Caco-2 (cell line): ENCODE measurements at regions not wholly inside any gene's neighbourhood (a gene's known extent, or its start where the extent isn't known, plus 50 kb on each side); places are given as distances from the start of the nearest gene placed in this dataset.
A peak's percentile ranks its signal among the peaks of the same experiment; 100 is the strongest.

Source experiments
- BruUV-seq: library from RNA; stranded (reverse); fragments of 400-500 nt; replicated peaks from 2 replicates; lab custom pipeline; 2021; lab: Mats Ljungman, UMichigan
- CTCF ChIA-PET: fragments of 300-600 bp; sonication (Branson Sonifier 250); formaldehyde crosslinking; loops from one replicate; lab custom pipeline; 2022; ENCODE audit warnings: antibody characterized with exemption; lab: Charles Lee
- POLR2A ChIA-PET: fragments of 300-600 bp; sonication (Branson Sonifier 250); formaldehyde crosslinking; loops from one replicate; lab custom pipeline; 2022; ENCODE audit warnings: antibody characterized with exemption; lab: Charles Lee
- DNase-seq, 2 experiments: peaks; one replicate each; pipeline versions ENCODE4 v3.0.0 to v3.0.0-alpha.2; 2020 to 2022
- H3K27me3 ChIP-seq: replicated peaks from 2 replicates; pipeline ENCODE4 v1.6.0; 2011; ENCODE audit warnings: low read length; ENCODE audit not compliant: control insufficient read depth, insufficient read depth
- H3K36me3 ChIP-seq: 2 replicates; pipeline ENCODE4 v1.5.1; 2011; ENCODE audit warnings: low read length; ENCODE audit not compliant: control insufficient read depth, insufficient read depth
- H3K4me1 ChIP-seq: fragments of 250-450 bp; sonication (Bioruptor Pico); 2 replicates; pipeline ENCODE4 v1.5.1; 2020; ENCODE audit warnings: mild to moderate bottlenecking
- H3K4me3 ChIP-seq: 2 replicates; pipeline ENCODE4 v1.5.1; 2011; ENCODE audit warnings: low read depth, mild to moderate bottlenecking, control low read depth, low read length
- H3K9me3 ChIP-seq: fragments of 250-450 bp; sonication (Bioruptor Pico); 2 replicates; pipeline ENCODE4 v1.5.1; 2020; ENCODE audit warnings: mild to moderate bottlenecking, moderate library complexity
- H3K27ac Mint-ChIP-seq: one replicate; pipeline ENCODE4 v1.8.0; 2022; ENCODE audit warnings: mixed read lengths; ENCODE audit not compliant: unreplicated experiment
- H3K27me3 Mint-ChIP-seq: one replicate; pipeline ENCODE4 v1.8.0; 2022; ENCODE audit warnings: mixed read lengths; ENCODE audit not compliant: insufficient read depth, unreplicated experiment
- H3K36me3 Mint-ChIP-seq: one replicate; pipeline ENCODE4 v1.8.0; 2022; ENCODE audit warnings: mild to moderate bottlenecking, mixed read lengths; ENCODE audit not compliant: insufficient read depth, unreplicated experiment
- H3K4me1 Mint-ChIP-seq: one replicate; pipeline ENCODE4 v1.8.0; 2022; ENCODE audit warnings: low read depth, mixed read lengths; ENCODE audit not compliant: unreplicated experiment
- H3K4me3 Mint-ChIP-seq: one replicate; pipeline ENCODE4 v1.8.0; 2022; ENCODE audit warnings: mild to moderate bottlenecking, moderate library complexity, mixed read lengths; ENCODE audit not compliant: unreplicated experiment
- H3K9me3 Mint-ChIP-seq: one replicate; pipeline ENCODE4 v1.8.0; 2022; ENCODE audit warnings: mixed read lengths; ENCODE audit not compliant: unreplicated experiment
- CTCF ChIP-seq, 2 experiments: fragments of 200-600 bp in 1 of 2; IDR thresholded peaks; 1 replicate in 1 of 2; 2 replicates in 1 of 2; pipeline versions ENCODE4 v1.5.1 to v1.8.0; 2011 to 2022; ENCODE audit warnings: antibody characterized with exemption in 1 of 2, control low read depth in 1 of 2, inconsistent platforms in 1 of 2, low read depth in 1 of 2, low read length in 1 of 2, mild to moderate bottlenecking in 1 of 2, moderate library complexity in 1 of 2; ENCODE audit not compliant: insufficient read depth in 1 of 2, severe bottlenecking in 1 of 2, unreplicated experiment in 1 of 2
- intact Hi-C: fragments of 100-400 bp; cut with micrococcal nuclease; formaldehyde crosslinking; loops from one replicate; pipeline ENCODE4 v1.10.0; 2022; ENCODE audit not compliant: unreplicated experiment

- ChIA-PET POLR2A (no interaction called here), CTCF (no interaction called here)
- H3K4me3 ChIP-seq = no peak overlapping the region
- H3K4me1 ChIP-seq = no peaks in the 10 kb centered on the region; the same call in 1 of the 2 replicates
- no TSS peak for BruUV-seq
- intact Hi-C loops = no loop called here
- no peaks in the 10 kb centered on the region for H3K9me3 ChIP-seq
- Mint-ChIP-seq H3K36me3 (no peaks in the 10 kb centered on the region), H3K4me3 (no peak overlapping the region), H3K27ac (no peak overlapping the region), H3K9me3 (peaks cover 11% of the 10 kb centered on the region), H3K4me1 (peaks cover 7% of the 10 kb centered on the region), H3K27me3 (no peaks in the 10 kb centered on the region)
- no peaks in the 10 kb centered on the region; the same call in 1 of the 2 replicates for H3K27me3 ChIP-seq
- DNase-seq = no peak
- no peak for TF ChIP-seq CTCF (IDR thresholded peaks at IDR 0.05; ENCODE audit: insufficient read depth in 1 of 2, low read depth in 1 of 2, low read length in 1 of 2, severe bottlenecking in 1 of 2, unreplicated experiment in 1 of 2)
- H3K36me3 ChIP-seq = no peaks in the 10 kb centered on the region
These were observed 267.1 kb upstream of the FOXN3 start for GRCh38 chr14:89684139-89684538.

GRCh38 chr14:89681086-89682018 is 264.3 kb upstream of the FOXN3 start:
- no peak overlapping the region for H3K4me3 Mint-ChIP-seq
- ChIA-PET POLR2A (no interaction called here), CTCF (no interaction called here)
- no TSS peak for BruUV-seq
- Histone ChIP-seq H3K4me3 (no peak overlapping the region), H3K36me3 (no peaks in the 10 kb centered on the region), H3K27me3 (no peaks in the 10 kb centered on the region; the same call in 1 of the 2 replicates), H3K4me1 (no peaks in the 10 kb centered on the region; the same call in none of the 2 replicates), H3K9me3 (no peaks in the 10 kb centered on the region; the same call in 1 of the 2 replicates)
- TF ChIP-seq CTCF (IDR thresholded peaks at IDR 0.05; ENCODE audit: insufficient read depth in 1 of 2, low read depth in 1 of 2, low read length in 1 of 2, severe bottlenecking in 1 of 2, unreplicated experiment in 1 of 2) = no peak
- no peaks in the 10 kb centered on the region for H3K27me3 Mint-ChIP-seq
- H3K4me1 Mint-ChIP-seq = peaks cover 7% of the 10 kb centered on the region
- no peak overlapping the region for H3K27ac Mint-ChIP-seq
- intact Hi-C loops = no loop called here
- no peaks in the 10 kb centered on the region for H3K36me3 Mint-ChIP-seq
- H3K9me3 Mint-ChIP-seq = no peaks in the 10 kb centered on the region
- DNase-seq = peak in 1 of 2 experiments; percentile 32

GRCh38 chr14:89680156-89680555 is 263.1 kb upstream of the FOXN3 start:
- Histone ChIP-seq H3K27me3 (no peaks in the 10 kb centered on the region), H3K4me3 (no peak overlapping the region), H3K36me3 (no peaks in the 10 kb centered on the region), H3K9me3 (no peaks in the 10 kb centered on the region; the same call in 1 of the 2 replicates), H3K4me1 (no peaks in the 10 kb centered on the region; the same call in none of the 2 replicates)
- Mint-ChIP-seq H3K27ac (no peak overlapping the region), H3K4me3 (no peak overlapping the region), H3K4me1 (peaks cover 7% of the 10 kb centered on the region), H3K27me3 (no peaks in the 10 kb centered on the region), H3K9me3 (no peaks in the 10 kb centered on the region), H3K36me3 (no peaks in the 10 kb centered on the region)
- ChIA-PET CTCF (no interaction called here), POLR2A (no interaction called here)
- no TSS peak for BruUV-seq
- TF ChIP-seq CTCF (IDR thresholded peaks at IDR 0.05; ENCODE audit: insufficient read depth in 1 of 2, low read depth in 1 of 2, low read length in 1 of 2, severe bottlenecking in 1 of 2, unreplicated experiment in 1 of 2) = no peak
- no peak for DNase-seq
- intact Hi-C loops = no loop called here
